Esophagus muscularis mucosa (tissue), 4 donors: ENCODE measurements at regions not wholly inside any gene's neighbourhood (a gene's known extent, or its start where the extent isn't known, plus 50 kb on each side); places are given as distances from the start of the nearest gene placed in this dataset.
"Not testable (repeated sequence)": the region's sequence is repeated elsewhere in the genome, so short reads cannot be mapped to it uniquely, and the experiment has no call there.

Experiments used
- DNase-seq: peaks from one replicate; pipeline ENCODE4 v3.0.0-alpha.2; 2017; ENCODE audit errors: extremely low spot score
- H3K27ac ChIP-seq, 4 donors: fragments of 200-600 bp; sonication (generic); replicated peaks in 1 of 4; 1 replicate in 3 of 4; 2 replicates in 1 of 4; pipeline ENCODE4 v1.5.1; 2016 to 2019; ENCODE audit warnings: mild to moderate bottlenecking in 1 of 4
- H3K27me3 ChIP-seq, 4 donors: fragments of 200-600 bp; sonication (generic); one replicate each; pipeline versions ENCODE4 v1.5.1 to v1.6.0; 2016 to 2019
- H3K36me3 ChIP-seq, 4 donors: fragments of 200-600 bp; sonication (generic); one replicate each; pipeline ENCODE4 v1.5.1; 2016 to 2019
- H3K4me1 ChIP-seq, 4 donors: fragments of 200-600 bp; sonication (generic); one replicate each; pipeline ENCODE4 v1.5.1; 2016 to 2019
- H3K4me3 ChIP-seq, 4 donors: fragments of 200-600 bp; sonication (generic); 1 replicate in 2 of 4; 2 replicates in 2 of 4; pipeline ENCODE4 v1.5.1; 2016 to 2019; ENCODE audit warnings: mild to moderate bottlenecking in 4 of 4, moderate library complexity in 1 of 4
- H3K9me3 ChIP-seq, 4 donors: fragments of 200-600 bp; sonication (generic); 1 replicate in 3 of 4; 2 replicates in 1 of 4; pipeline ENCODE4 v1.5.1; 2016 to 2019
- CTCF ChIP-seq, 3 experiments: fragments of 200-600 bp in 2 of 3; fragments of 450-650 bp in 1 of 3; sonication (generic) in 2 of 3; IDR thresholded peaks; one replicate each; pipeline ENCODE4 v1.5.1; 2017 to 2019; ENCODE audit warnings: antibody characterized with exemption in 3 of 3, mild to moderate bottlenecking in 2 of 3, moderate library complexity in 1 of 3
- EP300 ChIP-seq: sonication (generic); formaldehyde crosslinking; IDR thresholded peaks from one replicate; pipeline ENCODE4 v1.6.1; 2017; ENCODE audit warnings: antibody characterized with exemption
- POLR2A ChIP-seq: fragments of 450-650 bp; IDR thresholded peaks from one replicate; pipeline ENCODE4 v1.6.1; 2017; ENCODE audit warnings: antibody characterized with exemption, moderate library complexity, mild to moderate bottlenecking, low read depth
- POLR2AphosphoS5 ChIP-seq, 2 donors: sonication (generic); formaldehyde crosslinking; IDR thresholded peaks; one replicate each; pipeline ENCODE4 v1.6.1; 2017; ENCODE audit warnings: antibody characterized with exemption in 2 of 2
- WGBS: methylation state at CpG from one replicate; pipeline ENCODE4 v1.1.5; 2018; 5-methylcytosine and 5-hydroxymethylcytosine counted together
- intact Hi-C: fragments of 100-400 bp; cut with DNase I; formaldehyde crosslinking; loops from one replicate; pipeline ENCODE4 v1.15.1; 2023

GRCh38 chr6:115460913-115461312, 599.8 kb downstream of the FRK start:
- no peaks in the 10 kb centered on the region for H3K27me3 ChIP-seq
- H3K27ac ChIP-seq = no peak overlapping the region
- H3K4me1 ChIP-seq = no peaks in the 10 kb centered on the region
- H3K4me3 ChIP-seq = no peak overlapping the region
- H3K9me3 ChIP-seq = no peaks in the 10 kb centered on the region
- no peaks in the 10 kb centered on the region for H3K36me3 ChIP-seq
- TF ChIP-seq POLR2AphosphoS5 (IDR thresholded peaks at IDR 0.05) = no peak
- 81% methylated on average over 1 of the region's 1 CpG for WGBS
- intact Hi-C loops = no loop called here
- DNase-seq = no peak

- no peaks in the 10 kb centered on the region for H3K4me1 ChIP-seq
- no peak overlapping the region for H3K27ac ChIP-seq
- H3K36me3 ChIP-seq = no peaks in the 10 kb centered on the region
- no peak for TF ChIP-seq EP300
- no peak for TF ChIP-seq POLR2A
- H3K9me3 ChIP-seq = no peaks in the 10 kb centered on the region
- no peak for DNase-seq
- intact Hi-C loops = no loop called here
- H3K27me3 ChIP-seq = no peaks in the 10 kb centered on the region
- no peak overlapping the region for H3K4me3 ChIP-seq
Measured at GRCh38 chr6:115456848-115457247, 603.8 kb downstream of the FRK start.

- Histone ChIP-seq H3K4me3 (no peak overlapping the region), H3K27me3 (no peaks in the 10 kb centered on the region), H3K4me1 (no peaks in the 10 kb centered on the region), H3K9me3 (no peaks in the 10 kb centered on the region), H3K27ac (no peak overlapping the region), H3K36me3 (no peaks in the 10 kb centered on the region)
- DNase-seq = no peak
- 73% methylated on average over 4 of the region's 4 CpGs for WGBS
- TF ChIP-seq POLR2AphosphoS5 (IDR thresholded peaks at IDR 0.05) (no peak), POLR2A (no peak), EP300 (no peak), CTCF (IDR thresholded peaks at IDR 0.05) (no peak)
- intact Hi-C loops = no loop called here
Measured at GRCh38 chr6:115443825-115444478, 616.7 kb downstream of the FRK start.

GRCh38 chr6:115442323-115442722, 618.4 kb downstream of the FRK start:
- Histone ChIP-seq H3K27ac (no peak overlapping the region), H3K36me3 (no peaks in the 10 kb centered on the region), H3K27me3 (no peaks in the 10 kb centered on the region), H3K9me3 (no peaks in the 10 kb centered on the region), H3K4me1 (no peaks in the 10 kb centered on the region), H3K4me3 (no peak overlapping the region)
- no peak for TF ChIP-seq EP300
- TF ChIP-seq POLR2A = no peak
- no peak for TF ChIP-seq POLR2AphosphoS5 (IDR thresholded peaks at IDR 0.05)
- no peak for TF ChIP-seq CTCF (IDR thresholded peaks at IDR 0.05)
- intact Hi-C loops = no loop called here
- DNase-seq = no peak
- 67% methylated on average over 2 of the region's 2 CpGs for WGBS

- WGBS = 87% methylated on average over 1 of the region's 1 CpG
- DNase-seq = no peak
- Histone ChIP-seq H3K27me3 (no peaks in the 10 kb centered on the region), H3K27ac (no peak overlapping the region), H3K36me3 (no peaks in the 10 kb centered on the region), H3K4me1 (no peaks in the 10 kb centered on the region), H3K9me3 (no peaks in the 10 kb centered on the region), H3K4me3 (no peak overlapping the region)
- intact Hi-C loops = no loop called here
- TF ChIP-seq CTCF (IDR thresholded peaks at IDR 0.05) (no peak), EP300 (no peak), POLR2AphosphoS5 (IDR thresholded peaks at IDR 0.05) (no peak)
Measured at GRCh38 chr6:115441651-115442050, 619.0 kb downstream of the FRK start.

- Histone ChIP-seq H3K4me3 (no peak overlapping the region), H3K27ac (no peak overlapping the region), H3K9me3 (peaks cover 0 to 10% (median 3%) of the 10 kb centered on the region in 4 donors), H3K36me3 (no peaks in the 10 kb centered on the region), H3K27me3 (no peaks in the 10 kb centered on the region), H3K4me1 (no peaks in the 10 kb centered on the region)
- intact Hi-C loops = no loop called here
- TF ChIP-seq POLR2A (no peak), CTCF (IDR thresholded peaks at IDR 0.05) (no peak), EP300 (no peak), POLR2AphosphoS5 (IDR thresholded peaks at IDR 0.05) (no peak)
- 44% methylated on average over 3 of the region's 3 CpGs for WGBS
- DNase-seq = no peak
Measured at GRCh38 chr6:115415378-115415777, 645.3 kb downstream of the FRK start.

GRCh38 chr6:115414916-115415315, 645.8 kb downstream of the FRK start:
- H3K27ac ChIP-seq, H3K4me3 ChIP-seq, H3K4me1 ChIP-seq, H3K36me3 ChIP-seq, intact Hi-C loops, DNase-seq, H3K9me3 ChIP-seq, H3K27me3 ChIP-seq: not testable (repeated sequence)
- 43% methylated on average over 6 of the region's 6 CpGs for WGBS
